ENCODE measurements at regions not wholly inside any gene's neighbourhood (a gene's known extent, or its start where the extent isn't known, plus 50 kb on each side); places are given as distances from the start of the nearest gene placed in this dataset.

GRCh38 chr16:6957681-6958080 lies 375.0 kb upstream of the RBFOX1 start:
- Histone ChIP-seq H3K9me3 (no peaks in the 10 kb centered on the region), H3K27me3 (no peaks in the 10 kb centered on the region), H3K4me3 (no peak overlapping the region), H3K27ac (no peak overlapping the region), H3K36me3 (ENCODE audit: low read depth, missing control alignments) (no peaks in the 10 kb centered on the region), H3K4me1 (no peaks in the 10 kb centered on the region)
- DNase-seq: no peak
- 65 to 78% methylated on average over 4 of the region's 4 CpGs for WGBS, 2 donors
- intact Hi-C loops (cut with DNase I; ENCODE audit: low total_unique reads): no loop called here
- TF ChIP-seq POLR2A (IDR thresholded peaks at IDR 0.05) (no peak), CTCF (IDR thresholded peaks at IDR 0.05) (no peak)

GRCh38 chr16:6956511-6956910 lies 376.1 kb upstream of the RBFOX1 start:
- 88 to 94% methylated on average over 3 of the region's 3 CpGs for WGBS, 2 donors
- intact Hi-C loops (cut with DNase I; ENCODE audit: low total_unique reads): no loop called here
- Histone ChIP-seq H3K27me3 (no peaks in the 10 kb centered on the region), H3K4me1 (no peaks in the 10 kb centered on the region), H3K4me3 (no peak overlapping the region), H3K27ac (no peak overlapping the region), H3K9me3 (no peaks in the 10 kb centered on the region), H3K36me3 (ENCODE audit: low read depth, missing control alignments) (no peaks in the 10 kb centered on the region)
- DNase-seq: no peak
- TF ChIP-seq POLR2A (IDR thresholded peaks at IDR 0.05) (no peak), CTCF (IDR thresholded peaks at IDR 0.05) (no peak)

- no peaks in the 10 kb centered on the region for H3K9me3 ChIP-seq
- WGBS, 2 donors: 70 to 74% methylated on average over 3 of the region's 3 CpGs
- intact Hi-C loops (cut with DNase I; ENCODE audit: low total_unique reads): no loop called here
- no peak overlapping the region for H3K27ac ChIP-seq
- DNase-seq: no peak
- H3K4me3 ChIP-seq: no peak overlapping the region
- TF ChIP-seq CTCF (IDR thresholded peaks at IDR 0.05) (no peak), POLR2A (IDR thresholded peaks at IDR 0.05) (no peak)
- H3K27me3 ChIP-seq: no peaks in the 10 kb centered on the region
- no peaks in the 10 kb centered on the region for H3K4me1 ChIP-seq
- H3K36me3 ChIP-seq (ENCODE audit: low read depth, missing control alignments): no peaks in the 10 kb centered on the region
Observed at GRCh38 chr16:6955303-6955702, 377.3 kb upstream of the RBFOX1 start.

GRCh38 chr16:6949240-6949639 lies 383.4 kb upstream of the RBFOX1 start:
- Histone ChIP-seq H3K4me1 (no peaks in the 10 kb centered on the region), H3K4me3 (no peak overlapping the region), H3K27ac (no peak overlapping the region), H3K36me3 (ENCODE audit: low read depth, missing control alignments) (no peaks in the 10 kb centered on the region), H3K9me3 (no peaks in the 10 kb centered on the region), H3K27me3 (no peaks in the 10 kb centered on the region)
- no peak for DNase-seq
- TF ChIP-seq CTCF (IDR thresholded peaks at IDR 0.05): no peak
- no peak for TF ChIP-seq POLR2A (IDR thresholded peaks at IDR 0.05)
- 89 to 95% methylated on average over 4 to 5 of the region's 5 CpGs for WGBS, 2 donors
- intact Hi-C loops (cut with DNase I; ENCODE audit: low total_unique reads): no loop called here

- H3K4me3 ChIP-seq: no peak overlapping the region
- no peaks in the 10 kb centered on the region for H3K27me3 ChIP-seq
- no peak for TF ChIP-seq POLR2A (IDR thresholded peaks at IDR 0.05)
- TF ChIP-seq CTCF (IDR thresholded peaks at IDR 0.05): no peak
- no peaks in the 10 kb centered on the region for H3K4me1 ChIP-seq
- no peak for DNase-seq
- no peak overlapping the region for H3K27ac ChIP-seq
- H3K36me3 ChIP-seq (ENCODE audit: low read depth, missing control alignments): no peaks in the 10 kb centered on the region
- WGBS, 2 donors: 73 to 74% methylated on average over 6 of the region's 6 CpGs
- no peaks in the 10 kb centered on the region for H3K9me3 ChIP-seq
- intact Hi-C loops (cut with DNase I; ENCODE audit: low total_unique reads): no loop called here
Observed at GRCh38 chr16:6947291-6947690, 385.4 kb upstream of the RBFOX1 start.
